Adrenal gland (tissue), 5 donors: ENCODE measurements at regions not wholly inside any gene's neighbourhood (a gene's known extent, or its start where the extent isn't known, plus 50 kb on each side); places are given as distances from the start of the nearest gene placed in this dataset.
"Not testable (repeated sequence)": the region's sequence is repeated elsewhere in the genome, so short reads cannot be mapped to it uniquely, and the experiment has no call there.

Source experiments
- CTCF ChIP-seq, 6 experiments: fragments of 450-650 bp in 4 of 6; fragments of 200-600 bp in 2 of 6; sonication (generic) in 1 of 6; IDR thresholded peaks; 1 replicate in 5 of 6; 2 replicates in 1 of 6; pipeline versions ENCODE4 v1.5.1 to v1.8.0; 2016 to 2021; ENCODE audit warnings: antibody characterized with exemption in 6 of 6, mild to moderate bottlenecking in 2 of 6, moderate library complexity in 1 of 6
- POLR2A ChIP-seq, 2 donors: fragments of 450-650 bp; IDR thresholded peaks; one replicate each; pipeline ENCODE4 v1.6.1; 2017; ENCODE audit warnings: antibody characterized with exemption in 2 of 2, mild to moderate bottlenecking in 2 of 2, moderate library complexity in 1 of 2
- donor health status: DM: no; HTN: no; CAD: no.

GRCh38 chr15:21096599-21096998 lies 230.5 kb upstream of the POTEB2 start:
- not testable (repeated sequence) for TF ChIP-seq CTCF, POLR2A (IDR thresholded peaks at IDR 0.05)
